ENCODE measurements at regions not wholly inside any gene's neighbourhood (a gene's known extent, or its start where the extent isn't known, plus 50 kb on each side); places are given as distances from the start of the nearest gene placed in this dataset.
"Not testable (repeated sequence)": the region's sequence is repeated elsewhere in the genome, so short reads cannot be mapped to it uniquely, and the experiment has no call there.

DNA sequence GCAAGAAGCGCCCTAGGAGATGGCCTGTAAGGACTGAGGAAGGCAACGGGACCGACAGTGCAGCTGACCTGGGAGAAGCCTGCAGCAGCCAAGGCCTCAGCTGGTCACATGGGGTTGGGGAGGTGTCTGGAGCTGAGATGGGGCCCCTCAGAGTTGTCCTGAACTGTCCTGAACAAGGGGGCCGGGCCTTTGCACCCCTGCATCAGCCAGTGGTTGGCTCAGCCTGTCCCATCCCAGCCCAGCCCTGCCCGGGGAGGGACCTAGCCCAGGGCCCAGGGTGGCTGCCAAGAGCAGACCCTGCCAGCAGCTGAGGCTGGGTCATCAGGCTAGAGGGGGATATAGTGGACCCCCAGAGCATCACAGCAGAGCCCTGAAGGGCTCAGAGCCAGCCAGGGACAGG is 122.8 kb upstream of the PPP1R26 start:
- Histone ChIP-seq H3K4me1 (no peaks in the 10 kb centered on the region), H3K9me3 (no peaks in the 10 kb centered on the region), H3K27me3 (no peaks in the 10 kb centered on the region), H3K36me3 (no peaks in the 10 kb centered on the region), H3K27ac (no peak overlapping the region), H3K4me3 (no peak overlapping the region)
- no peak for TF ChIP-seq POLR2A (IDR thresholded peaks at IDR 0.05)
- TF ChIP-seq, protein P1, sequence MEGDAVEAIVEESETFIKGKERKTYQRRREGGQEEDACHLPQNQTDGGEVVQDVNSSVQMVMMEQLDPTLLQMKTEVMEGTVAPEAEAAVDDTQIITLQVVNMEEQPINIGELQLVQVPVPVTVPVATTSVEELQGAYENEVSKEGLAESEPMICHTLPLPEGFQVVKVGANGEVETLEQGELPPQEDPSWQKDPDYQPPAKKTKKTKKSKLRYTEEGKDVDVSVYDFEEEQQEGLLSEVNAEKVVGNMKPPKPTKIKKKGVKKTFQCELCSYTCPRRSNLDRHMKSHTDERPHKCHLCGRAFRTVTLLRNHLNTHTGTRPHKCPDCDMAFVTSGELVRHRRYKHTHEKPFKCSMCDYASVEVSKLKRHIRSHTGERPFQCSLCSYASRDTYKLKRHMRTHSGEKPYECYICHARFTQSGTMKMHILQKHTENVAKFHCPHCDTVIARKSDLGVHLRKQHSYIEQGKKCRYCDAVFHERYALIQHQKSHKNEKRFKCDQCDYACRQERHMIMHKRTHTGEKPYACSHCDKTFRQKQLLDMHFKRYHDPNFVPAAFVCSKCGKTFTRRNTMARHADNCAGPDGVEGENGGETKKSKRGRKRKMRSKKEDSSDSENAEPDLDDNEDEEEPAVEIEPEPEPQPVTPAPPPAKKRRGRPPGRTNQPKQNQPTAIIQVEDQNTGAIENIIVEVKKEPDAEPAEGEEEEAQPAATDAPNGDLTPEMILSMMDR (IDR thresholded peaks at IDR 0.05), result no peak
- no peak for DNase-seq

DNA sequence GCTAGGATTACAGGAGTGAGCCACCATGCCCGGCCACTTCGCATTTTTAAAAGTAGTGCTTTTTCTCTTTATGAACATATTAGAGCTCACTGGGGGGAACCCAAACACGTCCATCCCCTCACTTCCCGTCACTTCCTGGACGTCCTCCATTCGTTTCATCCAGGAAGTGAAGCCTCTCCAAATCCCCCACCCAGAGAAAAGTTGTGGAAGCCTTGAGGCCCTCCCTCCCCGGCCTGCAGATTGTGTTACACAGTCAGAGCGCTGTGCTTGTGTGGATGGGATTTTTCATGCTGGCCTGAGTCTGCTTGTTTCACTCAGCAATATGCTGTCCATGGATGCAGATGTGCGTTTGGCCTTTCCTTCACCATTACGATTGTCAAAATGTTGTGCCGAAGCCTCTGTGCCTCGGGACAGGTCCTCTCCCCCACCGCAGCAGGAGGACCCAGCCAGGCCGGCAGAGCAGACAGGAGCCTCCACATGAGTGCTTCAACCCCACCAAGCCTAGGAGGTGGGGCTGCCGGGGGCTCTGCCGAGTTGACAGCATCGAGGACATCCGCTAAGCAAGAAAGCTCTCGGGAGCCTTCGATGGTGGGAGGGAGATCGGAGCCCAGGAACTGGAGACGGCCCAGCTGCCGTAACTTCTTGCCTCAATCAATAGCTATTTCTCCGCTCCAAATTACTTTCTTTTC is 121.6 kb upstream of the PPP1R26 start:
- DNase-seq, result no peak
- Histone ChIP-seq H3K9me3 (no peaks in the 10 kb centered on the region), H3K4me1 (no peaks in the 10 kb centered on the region), H3K4me3 (no peak overlapping the region), H3K27ac (no peak overlapping the region), H3K36me3 (no peaks in the 10 kb centered on the region), H3K27me3 (no peaks in the 10 kb centered on the region)
- no peak for TF ChIP-seq POLR2A (IDR thresholded peaks at IDR 0.05)
- TF ChIP-seq, protein P1 (IDR thresholded peaks at IDR 0.05), result no peak

DNA sequence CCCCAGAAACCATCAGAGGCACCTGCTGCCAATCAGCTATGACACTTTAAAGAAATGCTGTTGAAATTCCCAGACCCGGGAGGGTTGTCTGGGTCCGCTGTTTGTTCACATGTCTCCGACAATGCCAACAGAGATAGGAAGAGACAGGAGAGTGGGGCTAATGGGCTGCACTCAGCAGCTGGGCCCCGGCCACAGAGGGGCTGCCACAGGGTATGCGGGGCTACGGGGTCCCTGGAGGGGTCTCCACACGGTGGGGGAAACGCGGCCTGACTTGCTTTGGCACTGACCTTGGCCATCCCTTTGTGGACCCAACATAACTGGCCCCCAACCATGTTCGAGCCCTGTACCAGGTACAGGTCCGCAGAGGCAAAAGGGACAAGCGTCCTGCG is 121.0 kb upstream of the PPP1R26 start:
- H3K27me3 ChIP-seq, result no peaks in the 10 kb centered on the region
- TF ChIP-seq, protein P1 (IDR thresholded peaks at IDR 0.05), result no peak
- no peak for TF ChIP-seq POLR2A (IDR thresholded peaks at IDR 0.05)
- H3K4me1 ChIP-seq, result no peaks in the 10 kb centered on the region
- no peaks in the 10 kb centered on the region for H3K9me3 ChIP-seq
- DNase-seq, result no peak
- H3K36me3 ChIP-seq, result no peaks in the 10 kb centered on the region
- no peak overlapping the region for H3K27ac ChIP-seq
- no peak overlapping the region for H3K4me3 ChIP-seq

DNA sequence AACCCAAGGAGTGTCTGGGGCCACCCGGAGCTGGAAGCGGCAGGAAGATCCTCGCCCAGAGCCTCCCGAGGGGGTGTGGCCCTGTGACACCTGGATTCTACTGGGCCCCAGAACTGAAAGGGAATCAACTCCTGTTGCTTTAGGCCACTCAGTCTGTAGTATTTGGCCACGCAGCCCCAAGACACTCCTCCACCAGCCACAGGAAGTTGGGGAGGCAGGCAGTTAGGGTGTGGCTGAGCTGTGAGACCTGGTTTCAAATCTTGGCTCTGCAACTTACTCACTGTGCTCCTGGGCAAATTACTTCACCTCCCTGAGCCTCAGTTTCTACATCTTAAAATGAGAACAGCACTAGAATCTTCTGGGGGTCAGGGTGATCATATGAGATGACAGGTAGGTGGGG is 119.8 kb upstream of the PPP1R26 start:
- no peaks in the 10 kb centered on the region for H3K4me1 ChIP-seq
- TF ChIP-seq, protein P1 (IDR thresholded peaks at IDR 0.05), result no peak
- TF ChIP-seq POLR2A (IDR thresholded peaks at IDR 0.05), result no peak
- no peak for DNase-seq
- H3K9me3 ChIP-seq, result no peaks in the 10 kb centered on the region
- H3K36me3 ChIP-seq, result no peaks in the 10 kb centered on the region
- no peak overlapping the region for H3K4me3 ChIP-seq
- no peaks in the 10 kb centered on the region for H3K27me3 ChIP-seq
- no peak overlapping the region for H3K27ac ChIP-seq

DNA sequence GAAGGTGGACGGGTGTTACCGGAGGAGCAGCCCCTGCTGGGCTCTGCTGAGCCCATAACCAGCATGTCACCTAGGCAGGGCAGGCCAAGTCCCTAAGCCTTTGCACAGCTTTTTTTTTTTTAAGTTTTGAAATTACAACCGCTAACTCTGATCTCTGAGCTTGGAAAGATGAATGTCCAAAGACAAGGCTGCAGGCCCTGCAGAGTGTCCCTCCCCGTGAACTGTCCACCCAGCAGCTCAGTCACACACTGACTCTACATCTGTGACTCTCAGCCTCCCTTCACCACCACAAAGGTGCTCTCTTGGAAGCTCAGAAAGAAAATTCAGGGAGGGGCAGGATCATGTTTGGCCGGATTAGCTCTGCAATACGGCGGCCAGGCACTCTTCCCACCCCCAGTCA is 119.0 kb upstream of the PPP1R26 start:
- Histone ChIP-seq H3K27ac (no peak overlapping the region), H3K4me1 (no peaks in the 10 kb centered on the region), H3K36me3 (no peaks in the 10 kb centered on the region), H3K27me3 (no peaks in the 10 kb centered on the region), H3K9me3 (no peaks in the 10 kb centered on the region), H3K4me3 (no peak overlapping the region)
- TF ChIP-seq, protein P1 (IDR thresholded peaks at IDR 0.05), result no peak
- TF ChIP-seq POLR2A (IDR thresholded peaks at IDR 0.05), result no peak
- DNase-seq, result no peak

DNA sequence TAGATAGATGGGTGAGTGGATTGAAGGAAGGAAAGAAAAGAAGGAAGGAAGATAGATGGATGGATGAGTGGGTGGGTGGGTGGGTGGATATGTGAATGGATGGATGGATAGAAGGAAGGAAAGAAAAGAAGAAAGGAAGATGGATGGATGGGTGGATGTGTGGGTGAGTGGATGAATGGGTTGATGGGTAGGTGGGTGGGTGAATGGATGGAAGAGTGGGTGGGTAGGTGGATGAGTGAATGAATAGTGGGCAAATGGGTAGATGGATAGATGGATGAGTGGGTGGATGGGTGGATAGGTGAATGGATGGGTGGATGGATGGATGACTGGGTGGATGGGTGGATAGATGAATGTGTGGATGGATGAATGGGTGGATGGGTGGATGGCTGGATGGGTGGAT is 117.9 kb upstream of the PPP1R26 start:
- not testable (repeated sequence) for DNase-seq, H3K4me3 ChIP-seq, H3K36me3 ChIP-seq, H3K4me1 ChIP-seq, H3K27ac ChIP-seq, H3K9me3 ChIP-seq, H3K27me3 ChIP-seq
